D721Med (cell line): ENCODE measurements at regions not wholly inside any gene's neighbourhood (a gene's known extent, or its start where the extent isn't known, plus 50 kb on each side); places are given as distances from the start of the nearest gene placed in this dataset.

Source experiments
- DNase-seq: peaks from one replicate; pipeline ENCODE4 v3.0.0; 2011; ENCODE audit warnings: low spot score; ENCODE audit not compliant: insufficient read length
- FAIRE-seq: peaks from 2 replicates; lab custom pipeline; 2011; peaks lifted over from hg19 to GRCh38; lab: Jason Lieb, UNC
- CTCF ChIP-seq: IDR thresholded peaks from 2 replicates; pipeline ENCODE4 v1.5.1; 2012; ENCODE audit warnings: mild to moderate bottlenecking, control low read depth; ENCODE audit not compliant: insufficient read depth; ENCODE audit errors: missing control alignments

DNA sequence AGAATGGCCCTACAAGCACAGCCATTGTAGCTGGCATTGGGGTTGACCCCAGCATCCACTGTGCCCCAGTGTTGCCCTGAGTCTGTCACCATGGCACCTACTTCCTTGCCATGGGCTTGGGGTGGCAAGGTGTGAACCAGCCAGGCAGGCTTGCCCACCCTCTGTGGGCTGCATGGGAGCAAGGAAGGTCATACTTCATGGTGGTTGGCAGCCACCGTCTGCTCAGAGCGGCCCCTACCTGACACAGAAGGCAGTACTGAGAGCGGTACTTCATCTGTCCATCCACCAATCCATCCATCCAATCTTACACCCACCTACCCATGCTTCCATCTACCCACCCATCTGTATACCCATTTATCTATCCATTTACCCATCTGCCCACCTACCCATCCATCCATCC, 160.1 kb downstream of the KIF26A start:
- no peak for DNase-seq
- TF ChIP-seq CTCF = no peak
- no peak for FAIRE-seq

- no peak for DNase-seq
- TF ChIP-seq CTCF = no peak
- no peak for FAIRE-seq
Observed at GRCh38 chr14:104299993-104300761, 161.8 kb downstream of the KIF26A start.

- no peak for TF ChIP-seq CTCF
- no peak for FAIRE-seq
Observed at GRCh38 chr14:104301731-104302460, 163.5 kb downstream of the KIF26A start.

DNA sequence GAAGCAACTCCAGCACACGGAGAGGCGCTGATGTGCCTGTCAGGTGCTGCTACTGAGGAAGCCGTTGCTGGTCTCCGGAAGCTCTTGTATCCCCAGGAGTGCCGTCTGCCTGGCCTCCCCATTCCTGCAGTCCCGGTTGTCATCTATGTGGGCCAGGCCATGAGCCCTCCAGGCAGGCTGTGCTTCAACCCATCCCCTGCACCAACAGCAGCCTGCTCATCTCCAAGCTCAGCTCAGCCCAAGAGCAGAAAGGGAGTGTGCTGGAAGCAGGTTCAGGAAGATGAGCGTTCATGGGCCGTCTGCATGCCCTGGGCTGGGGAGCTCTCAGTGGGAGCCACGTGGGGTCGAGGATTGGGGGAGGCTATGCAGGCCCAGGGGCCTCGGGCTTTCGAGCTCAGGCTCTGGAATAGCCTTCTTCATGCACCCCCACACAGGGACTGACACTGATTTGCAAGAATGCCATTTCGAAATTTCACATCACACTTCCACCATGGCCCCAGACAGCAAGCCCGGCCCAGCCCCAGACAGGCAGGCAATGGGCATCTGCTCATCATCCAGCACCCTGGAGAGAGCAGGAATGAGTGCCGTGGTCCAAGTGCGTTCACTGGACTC, 164.5 kb downstream of the KIF26A start:
- DNase-seq (no peak), FAIRE-seq (no peak)
- no peak for TF ChIP-seq CTCF

More at GRCh38 chr14:104301731-104302460, 163.5 kb downstream of the KIF26A start:
- DNase-seq = no peak

GRCh38 chr14:104303705-104304425, 165.5 kb downstream of the KIF26A start:
- no peak for FAIRE-seq
- no peak for DNase-seq
- TF ChIP-seq CTCF = no peak

GRCh38 chr14:104304451-104305351, 166.3 kb downstream of the KIF26A start:
- TF ChIP-seq CTCF = no peak
- DNase-seq (no peak), FAIRE-seq (no peak)
